Caco-2 (cell line): ENCODE measurements at regions not wholly inside any gene's neighbourhood (a gene's known extent, or its start where the extent isn't known, plus 50 kb on each side); places are given as distances from the start of the nearest gene placed in this dataset.
"Not testable (repeated sequence)": the region's sequence is repeated elsewhere in the genome, so short reads cannot be mapped to it uniquely, and the experiment has no call there.

Experiments
- BruUV-seq: library from RNA; stranded (reverse); fragments of 400-500 nt; replicated peaks from 2 replicates; lab custom pipeline; 2021; lab: Mats Ljungman, UMichigan
- CTCF ChIA-PET: fragments of 300-600 bp; sonication (Branson Sonifier 250); formaldehyde crosslinking; loops from one replicate; lab custom pipeline; 2022; ENCODE audit warnings: antibody characterized with exemption; lab: Charles Lee
- POLR2A ChIA-PET: fragments of 300-600 bp; sonication (Branson Sonifier 250); formaldehyde crosslinking; loops from one replicate; lab custom pipeline; 2022; ENCODE audit warnings: antibody characterized with exemption; lab: Charles Lee
- DNase-seq, 2 experiments: peaks; one replicate each; pipeline versions ENCODE4 v3.0.0 to v3.0.0-alpha.2; 2020 to 2022
- H3K27me3 ChIP-seq: replicated peaks from 2 replicates; pipeline ENCODE4 v1.6.0; 2011; ENCODE audit warnings: low read length; ENCODE audit not compliant: control insufficient read depth, insufficient read depth
- H3K36me3 ChIP-seq: 2 replicates; pipeline ENCODE4 v1.5.1; 2011; ENCODE audit warnings: low read length; ENCODE audit not compliant: control insufficient read depth, insufficient read depth
- H3K4me1 ChIP-seq: fragments of 250-450 bp; sonication (Bioruptor Pico); 2 replicates; pipeline ENCODE4 v1.5.1; 2020; ENCODE audit warnings: mild to moderate bottlenecking
- H3K4me3 ChIP-seq: 2 replicates; pipeline ENCODE4 v1.5.1; 2011; ENCODE audit warnings: low read depth, mild to moderate bottlenecking, control low read depth, low read length
- H3K9me3 ChIP-seq: fragments of 250-450 bp; sonication (Bioruptor Pico); 2 replicates; pipeline ENCODE4 v1.5.1; 2020; ENCODE audit warnings: mild to moderate bottlenecking, moderate library complexity
- H3K27ac Mint-ChIP-seq: one replicate; pipeline ENCODE4 v1.8.0; 2022; ENCODE audit warnings: mixed read lengths; ENCODE audit not compliant: unreplicated experiment
- H3K27me3 Mint-ChIP-seq: one replicate; pipeline ENCODE4 v1.8.0; 2022; ENCODE audit warnings: mixed read lengths; ENCODE audit not compliant: insufficient read depth, unreplicated experiment
- H3K36me3 Mint-ChIP-seq: one replicate; pipeline ENCODE4 v1.8.0; 2022; ENCODE audit warnings: mild to moderate bottlenecking, mixed read lengths; ENCODE audit not compliant: insufficient read depth, unreplicated experiment
- H3K4me1 Mint-ChIP-seq: one replicate; pipeline ENCODE4 v1.8.0; 2022; ENCODE audit warnings: low read depth, mixed read lengths; ENCODE audit not compliant: unreplicated experiment
- H3K4me3 Mint-ChIP-seq: one replicate; pipeline ENCODE4 v1.8.0; 2022; ENCODE audit warnings: mild to moderate bottlenecking, moderate library complexity, mixed read lengths; ENCODE audit not compliant: unreplicated experiment
- H3K9me3 Mint-ChIP-seq: one replicate; pipeline ENCODE4 v1.8.0; 2022; ENCODE audit warnings: mixed read lengths; ENCODE audit not compliant: unreplicated experiment
- intact Hi-C: fragments of 100-400 bp; cut with micrococcal nuclease; formaldehyde crosslinking; loops from one replicate; pipeline ENCODE4 v1.10.0; 2022; ENCODE audit not compliant: unreplicated experiment
- TF ChIP-seq, protein P1 (sequence below), 2 experiments: fragments of 200-600 bp in 1 of 2; IDR thresholded peaks; 1 replicate in 1 of 2; 2 replicates in 1 of 2; pipeline versions ENCODE4 v1.5.1 to v1.8.0; 2011 to 2022; ENCODE audit warnings: antibody characterized with exemption in 1 of 2, control low read depth in 1 of 2, inconsistent platforms in 1 of 2, low read depth in 1 of 2, low read length in 1 of 2, mild to moderate bottlenecking in 1 of 2, moderate library complexity in 1 of 2; ENCODE audit not compliant: insufficient read depth in 1 of 2, severe bottlenecking in 1 of 2, unreplicated experiment in 1 of 2

DNA sequence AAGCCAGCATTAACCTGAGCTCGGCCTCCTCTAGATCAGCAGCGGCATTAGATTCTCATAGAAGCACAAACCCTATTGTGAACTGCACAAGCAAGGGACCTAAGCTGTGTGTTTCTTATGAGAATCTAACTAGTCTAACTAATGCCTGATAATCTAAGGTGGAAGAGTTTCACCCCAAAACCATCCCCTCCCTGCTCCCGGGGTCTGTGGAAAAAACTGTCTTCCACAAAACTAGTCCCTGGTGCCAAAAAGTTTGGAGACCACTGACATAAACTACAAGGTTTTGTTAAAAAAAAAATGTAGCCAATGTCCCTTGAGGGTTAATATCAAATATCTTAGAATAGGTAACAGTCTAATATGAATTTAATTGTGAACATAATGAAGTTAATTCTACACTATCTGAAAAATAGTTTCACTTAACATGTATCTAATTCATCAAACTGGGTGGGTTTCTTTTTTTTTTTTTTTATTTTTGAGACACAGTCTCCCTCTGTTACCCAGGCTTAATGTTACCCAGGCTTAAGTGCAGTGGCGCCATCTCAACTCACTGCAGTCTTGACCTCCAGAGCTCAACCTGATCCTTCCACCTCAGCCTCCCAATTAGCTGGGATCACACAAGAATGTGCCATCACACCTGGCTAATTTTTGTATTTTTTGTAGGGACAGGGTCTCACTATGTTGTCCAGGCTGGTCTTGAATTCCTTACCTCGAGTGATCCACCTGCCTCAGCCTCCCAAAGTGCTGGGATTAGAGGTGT lies 4752.2 kb upstream of the OR11H1 start:
- H3K27me3 Mint-ChIP-seq, H3K27me3 ChIP-seq, H3K4me3 ChIP-seq, H3K4me1 Mint-ChIP-seq, H3K36me3 Mint-ChIP-seq, CTCF ChIA-PET, intact Hi-C loops, H3K36me3 ChIP-seq, DNase-seq, BruUV-seq, POLR2A ChIA-PET, H3K27ac Mint-ChIP-seq, H3K4me3 Mint-ChIP-seq, H3K9me3 ChIP-seq, H3K4me1 ChIP-seq: not testable (repeated sequence)
- H3K9me3 Mint-ChIP-seq, result peaks cover 35% of the 10 kb centered on the region

DNA sequence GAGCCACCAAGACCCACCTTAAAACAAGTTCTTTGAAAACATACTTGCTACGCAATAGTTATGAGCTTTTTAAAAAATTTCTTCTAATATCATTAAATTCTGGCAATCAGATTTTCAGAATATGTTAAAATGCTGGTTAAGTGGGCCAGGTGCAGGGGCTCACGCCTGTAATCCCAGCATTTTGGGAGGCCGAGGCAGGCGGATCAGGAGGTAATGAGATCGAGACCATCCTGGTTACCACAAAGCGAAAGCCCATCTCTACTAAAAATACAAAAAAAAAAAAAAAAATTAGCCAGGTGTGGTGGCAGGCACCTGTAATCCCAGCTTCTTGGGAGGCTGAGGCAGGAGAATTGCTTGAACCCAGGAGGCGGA lies 4751.6 kb upstream of the OR11H1 start:
- peaks cover 35% of the 10 kb centered on the region for H3K9me3 Mint-ChIP-seq
- intact Hi-C loops, H3K36me3 ChIP-seq, DNase-seq, CTCF ChIA-PET, H3K27ac Mint-ChIP-seq, H3K4me1 ChIP-seq, H3K9me3 ChIP-seq, H3K4me3 Mint-ChIP-seq, H3K27me3 ChIP-seq, H3K27me3 Mint-ChIP-seq, BruUV-seq, H3K36me3 Mint-ChIP-seq, POLR2A ChIA-PET, H3K4me3 ChIP-seq, H3K4me1 Mint-ChIP-seq: not testable (repeated sequence)

- H3K36me3 Mint-ChIP-seq, DNase-seq, BruUV-seq, POLR2A ChIA-PET, H3K4me3 ChIP-seq, H3K4me3 Mint-ChIP-seq, H3K4me1 Mint-ChIP-seq, H3K27ac Mint-ChIP-seq, H3K27me3 Mint-ChIP-seq, H3K9me3 ChIP-seq, H3K27me3 ChIP-seq, H3K36me3 ChIP-seq, intact Hi-C loops, CTCF ChIA-PET, H3K4me1 ChIP-seq: not testable (repeated sequence)
- peaks cover 41% of the 10 kb centered on the region for H3K9me3 Mint-ChIP-seq
Measured at GRCh38 chr22:10777733-10778132, 4750.3 kb upstream of the OR11H1 start.

DNA sequence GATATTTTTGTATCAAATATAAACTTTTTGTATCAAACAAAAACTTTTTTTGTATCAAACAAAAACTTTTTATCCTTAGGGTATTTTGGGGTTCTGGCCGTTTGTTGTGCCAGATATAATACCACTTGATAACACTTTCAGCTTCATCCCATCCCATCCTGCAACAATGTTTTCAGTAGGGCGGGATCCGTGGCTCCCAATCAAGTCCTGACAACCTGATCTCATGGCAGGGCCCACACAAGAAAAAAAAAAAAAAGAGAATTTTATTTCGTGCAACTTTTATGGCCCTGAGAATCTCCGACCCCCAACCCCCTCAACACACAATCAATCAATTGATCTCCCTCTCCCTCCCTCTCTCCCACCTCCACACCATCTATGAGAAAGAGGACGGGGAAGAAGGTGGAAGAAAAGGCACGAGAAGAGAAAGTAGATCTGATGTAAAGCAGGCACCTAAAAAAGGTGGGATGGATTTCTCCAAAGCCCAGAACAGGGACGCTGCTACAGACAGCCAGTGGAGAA lies 4749.6 kb upstream of the OR11H1 start:
- H3K9me3 ChIP-seq, result peaks cover 6% of the 10 kb centered on the region
- Mint-ChIP-seq H3K36me3 (peaks cover 6% of the 10 kb centered on the region), H3K27me3 (no peaks in the 10 kb centered on the region), H3K4me3 (no peak overlapping the region), H3K9me3 (peaks cover 41% of the 10 kb centered on the region), H3K27ac (no peak overlapping the region), H3K4me1 (no peaks in the 10 kb centered on the region)
- CTCF ChIA-PET, result no interaction called here
- no peaks in the 10 kb centered on the region for H3K36me3 ChIP-seq
- no TSS peak for BruUV-seq
- no peak overlapping the region for H3K4me3 ChIP-seq
- POLR2A ChIA-PET, result no interaction called here
- no peaks in the 10 kb centered on the region for H3K4me1 ChIP-seq
- H3K27me3 ChIP-seq, result no peaks in the 10 kb centered on the region
- DNase-seq, result no peak
- TF ChIP-seq, protein P1, sequence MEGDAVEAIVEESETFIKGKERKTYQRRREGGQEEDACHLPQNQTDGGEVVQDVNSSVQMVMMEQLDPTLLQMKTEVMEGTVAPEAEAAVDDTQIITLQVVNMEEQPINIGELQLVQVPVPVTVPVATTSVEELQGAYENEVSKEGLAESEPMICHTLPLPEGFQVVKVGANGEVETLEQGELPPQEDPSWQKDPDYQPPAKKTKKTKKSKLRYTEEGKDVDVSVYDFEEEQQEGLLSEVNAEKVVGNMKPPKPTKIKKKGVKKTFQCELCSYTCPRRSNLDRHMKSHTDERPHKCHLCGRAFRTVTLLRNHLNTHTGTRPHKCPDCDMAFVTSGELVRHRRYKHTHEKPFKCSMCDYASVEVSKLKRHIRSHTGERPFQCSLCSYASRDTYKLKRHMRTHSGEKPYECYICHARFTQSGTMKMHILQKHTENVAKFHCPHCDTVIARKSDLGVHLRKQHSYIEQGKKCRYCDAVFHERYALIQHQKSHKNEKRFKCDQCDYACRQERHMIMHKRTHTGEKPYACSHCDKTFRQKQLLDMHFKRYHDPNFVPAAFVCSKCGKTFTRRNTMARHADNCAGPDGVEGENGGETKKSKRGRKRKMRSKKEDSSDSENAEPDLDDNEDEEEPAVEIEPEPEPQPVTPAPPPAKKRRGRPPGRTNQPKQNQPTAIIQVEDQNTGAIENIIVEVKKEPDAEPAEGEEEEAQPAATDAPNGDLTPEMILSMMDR (IDR thresholded peaks at IDR 0.05; ENCODE audit: insufficient read depth in 1 of 2, low read depth in 1 of 2, low read length in 1 of 2, severe bottlenecking in 1 of 2, unreplicated experiment in 1 of 2), result no peak
- intact Hi-C loops, result no loop called here

GRCh38 chr22:10779200-10779599 lies 4748.8 kb upstream of the OR11H1 start:
- H3K27ac Mint-ChIP-seq, H3K36me3 ChIP-seq, POLR2A ChIA-PET, CTCF ChIA-PET, H3K9me3 ChIP-seq, H3K4me1 ChIP-seq, intact Hi-C loops, H3K4me3 Mint-ChIP-seq, H3K27me3 Mint-ChIP-seq, DNase-seq, BruUV-seq, H3K27me3 ChIP-seq, H3K4me3 ChIP-seq, H3K36me3 Mint-ChIP-seq, H3K4me1 Mint-ChIP-seq: not testable (repeated sequence)
- H3K9me3 Mint-ChIP-seq, result peaks cover 37% of the 10 kb centered on the region
